DND-41 (cell line): ENCODE measurements at regions not wholly inside any gene's neighbourhood (a gene's known extent, or its start where the extent isn't known, plus 50 kb on each side); places are given as distances from the start of the nearest gene placed in this dataset.

ENCODE experiments used
- ATAC-seq: fragments of 200-7000 bp; cut with Tn5 transposase; 3 replicates; pipeline ENCODE4 v1.9.1; 2021; ENCODE audit warnings: low read depth; ENCODE audit not compliant: insufficient read depth
- DNase-seq: peaks from one replicate; pipeline ENCODE4 v3.0.0-alpha.2; 2020
- H2AFZ ChIP-seq: 2 replicates; pipeline ENCODE4 v1.6.0; 2012; ENCODE audit warnings: low read depth, low read length
- H3K27ac ChIP-seq: 2 replicates; pipeline ENCODE4 v1.5.1; 2012; ENCODE audit warnings: low read length, inconsistent platforms
- H3K27me3 ChIP-seq: fragments of 200-600 bp; sonication (generic); 2 replicates; pipeline ENCODE4 v1.6.0; 2012; ENCODE audit warnings: low read length, mild to moderate bottlenecking, inconsistent platforms; ENCODE audit not compliant: insufficient read depth, poor library complexity
- H3K36me3 ChIP-seq: 2 replicates; pipeline ENCODE4 v1.5.1; 2012; ENCODE audit warnings: low read length, inconsistent platforms; ENCODE audit not compliant: insufficient read depth
- H3K4me1 ChIP-seq: 2 replicates; pipeline ENCODE4 v1.5.1; 2012; ENCODE audit warnings: mild to moderate bottlenecking, low read length; ENCODE audit not compliant: insufficient read depth
- H3K4me2 ChIP-seq: 2 replicates; pipeline ENCODE4 v1.6.0; 2012; ENCODE audit warnings: mild to moderate bottlenecking, moderate library complexity, low read length, inconsistent platforms; ENCODE audit not compliant: insufficient read depth
- H3K4me3 ChIP-seq, 2 experiments: fragments of 200-600 bp in 1 of 2; shearing (Covaris generic) in 1 of 2; 2 replicates each; pipeline ENCODE4 v1.5.1; 2012 to 2016; ENCODE audit warnings: inconsistent platforms in 2 of 2, low read length in 2 of 2, mild to moderate bottlenecking in 2 of 2, low read depth in 1 of 2, moderate library complexity in 1 of 2
- H3K79me2 ChIP-seq: 2 replicates; pipeline ENCODE4 v1.6.0; 2012; ENCODE audit warnings: low read length, inconsistent platforms; ENCODE audit not compliant: insufficient read depth
- H3K9ac ChIP-seq: 2 replicates; pipeline ENCODE4 v1.6.0; 2012; ENCODE audit warnings: low read depth, mild to moderate bottlenecking, inconsistent platforms, low read length, moderate library complexity
- H3K9me3 ChIP-seq: 2 replicates; pipeline ENCODE4 v1.5.1; 2012; ENCODE audit warnings: low read length, moderate library complexity, mild to moderate bottlenecking, inconsistent platforms; ENCODE audit not compliant: insufficient read depth, severe bottlenecking
- H4K20me1 ChIP-seq: 2 replicates; pipeline ENCODE4 v1.6.0; 2012; ENCODE audit warnings: low read length; ENCODE audit not compliant: insufficient read depth
- EZH2 ChIP-seq: IDR thresholded peaks from 3 replicates; pipeline ENCODE4 v1.6.1; 2012; ENCODE audit warnings: borderline replicate concordance, low read depth, mild to moderate bottlenecking, moderate library complexity, low read length, inconsistent platforms; ENCODE audit not compliant: severe bottlenecking
- TF ChIP-seq, protein P1 (sequence below): IDR thresholded peaks from 2 replicates; pipeline ENCODE4 v1.5.1; 2012; ENCODE audit warnings: borderline replicate concordance, low read length, moderate library complexity, mild to moderate bottlenecking; ENCODE audit not compliant: poor library complexity, severe bottlenecking; ENCODE audit errors: extremely low read depth

GRCh38 chr2:16190446-16191270 lies 250.3 kb downstream of the MYCN start:
- ATAC-seq, result no peak
- TF ChIP-seq EZH2, result no peak

GRCh38 chr2:16189836-16190160 lies 249.4 kb downstream of the MYCN start:
- ATAC-seq (no peak), DNase-seq (no peak)
- Histone ChIP-seq H3K9ac (no peak overlapping the region), H3K79me2 (no peaks in the 10 kb centered on the region), H4K20me1 (no peaks in the 10 kb centered on the region), H3K36me3 (no peaks in the 10 kb centered on the region), H3K4me1 (no peaks in the 10 kb centered on the region), H2AFZ (no peak overlapping the region), H3K4me3 (no peak overlapping the region), H3K9me3 (no peaks in the 10 kb centered on the region), H3K27ac (no peak overlapping the region), H3K4me2 (no peak overlapping the region), H3K27me3 (no peaks in the 10 kb centered on the region)
- no peak for TF ChIP-seq EZH2
- TF ChIP-seq, protein P1, sequence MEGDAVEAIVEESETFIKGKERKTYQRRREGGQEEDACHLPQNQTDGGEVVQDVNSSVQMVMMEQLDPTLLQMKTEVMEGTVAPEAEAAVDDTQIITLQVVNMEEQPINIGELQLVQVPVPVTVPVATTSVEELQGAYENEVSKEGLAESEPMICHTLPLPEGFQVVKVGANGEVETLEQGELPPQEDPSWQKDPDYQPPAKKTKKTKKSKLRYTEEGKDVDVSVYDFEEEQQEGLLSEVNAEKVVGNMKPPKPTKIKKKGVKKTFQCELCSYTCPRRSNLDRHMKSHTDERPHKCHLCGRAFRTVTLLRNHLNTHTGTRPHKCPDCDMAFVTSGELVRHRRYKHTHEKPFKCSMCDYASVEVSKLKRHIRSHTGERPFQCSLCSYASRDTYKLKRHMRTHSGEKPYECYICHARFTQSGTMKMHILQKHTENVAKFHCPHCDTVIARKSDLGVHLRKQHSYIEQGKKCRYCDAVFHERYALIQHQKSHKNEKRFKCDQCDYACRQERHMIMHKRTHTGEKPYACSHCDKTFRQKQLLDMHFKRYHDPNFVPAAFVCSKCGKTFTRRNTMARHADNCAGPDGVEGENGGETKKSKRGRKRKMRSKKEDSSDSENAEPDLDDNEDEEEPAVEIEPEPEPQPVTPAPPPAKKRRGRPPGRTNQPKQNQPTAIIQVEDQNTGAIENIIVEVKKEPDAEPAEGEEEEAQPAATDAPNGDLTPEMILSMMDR, result no peak

More at GRCh38 chr2:16190446-16191270, 250.3 kb downstream of the MYCN start:
- H3K79me2 ChIP-seq, result no peaks in the 10 kb centered on the region
- H4K20me1 ChIP-seq, result no peaks in the 10 kb centered on the region
- H3K4me1 ChIP-seq, result no peaks in the 10 kb centered on the region
- H3K27ac ChIP-seq, result no peak overlapping the region
- no peak overlapping the region for H3K9ac ChIP-seq
- no peaks in the 10 kb centered on the region for H3K9me3 ChIP-seq
- no peaks in the 10 kb centered on the region for H3K36me3 ChIP-seq
- no peak overlapping the region for H2AFZ ChIP-seq
- H3K4me3 ChIP-seq, result no peak overlapping the region
- DNase-seq, result no peak
- H3K4me2 ChIP-seq, result no peak overlapping the region
- H3K27me3 ChIP-seq, result no peaks in the 10 kb centered on the region

DNA sequence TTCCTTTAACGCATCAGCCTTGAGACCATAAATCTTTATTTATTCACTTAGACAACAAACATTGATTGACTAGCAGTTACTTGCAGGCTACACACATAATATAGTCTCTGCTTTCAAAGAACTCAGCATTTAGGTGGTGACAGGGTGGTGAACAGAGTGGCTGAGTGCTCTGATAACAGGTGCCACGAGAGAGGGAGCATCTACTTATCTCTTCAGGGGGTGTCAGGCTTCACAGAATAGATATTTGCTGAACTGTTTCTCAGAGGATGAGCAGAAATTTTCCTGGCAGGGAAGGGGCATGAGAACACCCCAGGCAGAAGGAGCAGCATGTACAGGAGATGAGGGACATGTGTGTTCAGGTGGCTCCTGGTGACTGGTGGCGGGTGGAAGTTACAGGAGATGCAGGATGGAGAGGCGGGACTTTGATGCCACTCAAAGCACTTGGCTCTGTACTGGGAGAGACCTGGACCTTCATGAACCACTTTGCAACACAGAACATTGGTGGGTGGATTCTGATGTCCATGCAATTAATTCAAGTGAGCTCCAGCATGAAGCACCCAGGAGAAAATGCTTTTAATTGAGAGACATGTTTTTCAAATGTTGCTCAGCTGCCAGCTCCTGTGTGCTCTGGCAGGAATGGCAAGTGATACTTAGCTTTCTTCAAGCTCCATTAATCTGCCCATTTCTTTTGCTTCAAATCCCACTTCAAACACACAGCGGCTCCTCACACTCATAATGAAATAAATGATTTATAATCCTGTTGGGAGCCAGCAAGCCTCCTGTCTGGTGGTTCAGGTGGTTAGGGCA lies 248.9 kb downstream of the MYCN start:
- no peaks in the 10 kb centered on the region for H3K36me3 ChIP-seq
- H3K4me2 ChIP-seq, result no peak overlapping the region
- H4K20me1 ChIP-seq, result no peaks in the 10 kb centered on the region
- no peak overlapping the region for H3K27ac ChIP-seq
- H3K4me3 ChIP-seq, result no peak overlapping the region
- H3K4me1 ChIP-seq, result no peaks in the 10 kb centered on the region
- H3K9ac ChIP-seq, result no peak overlapping the region
- ATAC-seq (no peak), DNase-seq (no peak)
- TF ChIP-seq EZH2, result no peak
- TF ChIP-seq, protein P1, result no peak
- no peaks in the 10 kb centered on the region for H3K9me3 ChIP-seq
- no peak overlapping the region for H2AFZ ChIP-seq
- H3K79me2 ChIP-seq, result no peaks in the 10 kb centered on the region
- no peaks in the 10 kb centered on the region for H3K27me3 ChIP-seq
